Keratinocyte (primary cell): ENCODE measurements at regions not wholly inside any gene's neighbourhood (a gene's known extent, or its start where the extent isn't known, plus 50 kb on each side); places are given as distances from the start of the nearest gene placed in this dataset.

ENCODE experiments used
- DNase-seq: peaks from one replicate; pipeline ENCODE4 v3.0.0-alpha.2; 2011; ENCODE audit warnings: low read depth, missing footprints, low spot score
- FAIRE-seq: peaks from 2 replicates; lab custom pipeline; 2011; peaks lifted over from hg19 to GRCh38; lab: Jason Lieb, UNC
- H2AFZ ChIP-seq: 2 replicates; pipeline ENCODE4 v1.6.0; 2012; ENCODE audit warnings: low read length, control low read depth, inconsistent platforms; ENCODE audit not compliant: control insufficient read depth
- H3K27ac ChIP-seq: 2 replicates; pipeline ENCODE4 v1.5.1; 2011; ENCODE audit warnings: low read length; ENCODE audit not compliant: control insufficient read depth, insufficient read depth
- H3K27me3 ChIP-seq: 3 replicates; pipeline ENCODE4 v1.6.0; 2011; ENCODE audit warnings: low read length; ENCODE audit not compliant: control insufficient read depth, insufficient read depth; ENCODE audit errors: extremely low read depth
- H3K36me3 ChIP-seq, 2 experiments: 2 replicates in 1 of 2; 3 replicates in 1 of 2; pipeline ENCODE4 v1.5.1; 2011; ENCODE audit warnings: low read length in 2 of 2, mild to moderate bottlenecking in 1 of 2; ENCODE audit not compliant: control insufficient read depth in 2 of 2, insufficient read depth in 2 of 2; ENCODE audit errors: extremely low read depth in 1 of 2
- H3K4me1 ChIP-seq: 3 replicates; pipeline ENCODE4 v1.5.1; 2011; ENCODE audit warnings: low read length; ENCODE audit not compliant: control insufficient read depth, insufficient read depth; ENCODE audit errors: extremely low read depth
- H3K4me2 ChIP-seq: 3 replicates; pipeline ENCODE4 v1.6.0; 2011; ENCODE audit warnings: low read depth, low read length; ENCODE audit not compliant: control insufficient read depth, insufficient read depth; ENCODE audit errors: extremely low read depth
- H3K4me3 ChIP-seq, 3 experiments: fragments of 200-600 bp in 1 of 3; sonication (generic) in 1 of 3; 2 replicates in 2 of 3; 3 replicates in 1 of 3; pipeline ENCODE4 v1.5.1; 2011 to 2016; ENCODE audit warnings: low read length in 3 of 3, mild to moderate bottlenecking in 3 of 3, control low read depth in 2 of 3, inconsistent platforms in 1 of 3, low read depth in 1 of 3, mixed read lengths in 1 of 3, mixed run types in 1 of 3, moderate library complexity in 1 of 3; ENCODE audit not compliant: control insufficient read depth in 2 of 3, insufficient read depth in 2 of 3; ENCODE audit errors: extremely low read depth in 1 of 3
- H3K79me2 ChIP-seq: 2 replicates; pipeline ENCODE4 v1.6.0; 2012; ENCODE audit warnings: low read length; ENCODE audit not compliant: control insufficient read depth, insufficient read depth
- H3K9ac ChIP-seq: 3 replicates; pipeline ENCODE4 v1.6.0; 2011; ENCODE audit warnings: low read length; ENCODE audit not compliant: control insufficient read depth, insufficient read depth; ENCODE audit errors: extremely low read depth
- H3K9me1 ChIP-seq: 3 replicates; pipeline ENCODE4 v1.6.0; 2011; ENCODE audit warnings: low read length; ENCODE audit not compliant: control insufficient read depth, insufficient read depth; ENCODE audit errors: extremely low read depth
- H3K9me3 ChIP-seq: 2 replicates; pipeline ENCODE4 v1.5.1; 2012; ENCODE audit warnings: low read depth, low read length; ENCODE audit not compliant: control insufficient read depth
- H4K20me1 ChIP-seq: 3 replicates; pipeline ENCODE4 v1.6.0; 2011; ENCODE audit warnings: low read length; ENCODE audit not compliant: control insufficient read depth, insufficient read depth; ENCODE audit errors: extremely low read depth
- CTCF ChIP-seq, 3 experiments: IDR thresholded peaks in 1 of 3; conservative IDR thresholded peaks in 1 of 3; optimal IDR thresholded peaks in 1 of 3; 2 replicates in 2 of 3; 3 replicates in 1 of 3; pipeline versions ENCODE3 to v1.5.1; 2011; ENCODE audit warnings: low read length in 3 of 3, mild to moderate bottlenecking in 3 of 3, moderate library complexity in 2 of 3, control low read depth in 1 of 3, inconsistent platforms in 1 of 3; ENCODE audit not compliant: insufficient read depth in 2 of 3; ENCODE audit errors: extremely low read depth in 1 of 3
- EZH2 ChIP-seq: IDR thresholded peaks from one replicate; pipeline ENCODE4 v1.6.1; 2012; ENCODE audit warnings: inconsistent platforms, mild to moderate bottlenecking, low read length, moderate library complexity
- dilution Hi-C: fragments of 300-500 bp; cut with MboI; formaldehyde crosslinking; loops from one replicate; pipeline ENCODE4 v1.7.0; 2020; ENCODE audit warnings: low sequenced_read_pairs; ENCODE audit not compliant: extremely low pct_ligation_motif_present

- Histone ChIP-seq H3K4me2 (no peak overlapping the region), H3K27me3 (no peaks in the 10 kb centered on the region), H3K9me3 (no peaks in the 10 kb centered on the region), H2AFZ (no peak overlapping the region), H3K79me2 (no peaks in the 10 kb centered on the region), H3K4me1 (no peaks in the 10 kb centered on the region), H3K36me3 (no peaks in the 10 kb centered on the region), H3K9me1 (no peaks in the 10 kb centered on the region), H3K9ac (no peak overlapping the region), H3K4me3 (no peak overlapping the region), H3K27ac (no peak overlapping the region), H4K20me1 (no peaks in the 10 kb centered on the region)
- FAIRE-seq (no peak), DNase-seq (no peak)
- TF ChIP-seq CTCF (optimal IDR thresholded peaks at IDR 0.05 in 1 of 3, IDR thresholded peaks at IDR 0.05 in 1 of 3, conservative IDR thresholded peaks at IDR 0.05 in 1 of 3; ENCODE audit: extremely low read depth in 1 of 3, insufficient read depth in 2 of 3, low read length in 3 of 3) = no peak
- TF ChIP-seq EZH2 = no peak
- dilution Hi-C loops = no loop called here
Measured at GRCh38 chr1:239224100-239224499, 162.3 kb upstream of the CHRM3 start.

GRCh38 chr1:239222999-239223398, 163.4 kb upstream of the CHRM3 start:
- dilution Hi-C loops = no loop called here

More at GRCh38 chr1:239222999-239223398, 163.4 kb upstream of the CHRM3 start:
- Histone ChIP-seq H3K36me3 (no peaks in the 10 kb centered on the region), H3K9me3 (no peaks in the 10 kb centered on the region), H3K27ac (no peak overlapping the region), H3K4me1 (no peaks in the 10 kb centered on the region), H3K9me1 (no peaks in the 10 kb centered on the region), H2AFZ (no peak overlapping the region), H3K79me2 (no peaks in the 10 kb centered on the region), H3K9ac (no peak overlapping the region), H3K4me2 (no peak overlapping the region), H3K4me3 (no peak overlapping the region), H4K20me1 (no peaks in the 10 kb centered on the region), H3K27me3 (no peaks in the 10 kb centered on the region)
- DNase-seq = no peak
- TF ChIP-seq CTCF (optimal IDR thresholded peaks at IDR 0.05 in 1 of 3, IDR thresholded peaks at IDR 0.05 in 1 of 3, conservative IDR thresholded peaks at IDR 0.05 in 1 of 3; ENCODE audit: extremely low read depth in 1 of 3, insufficient read depth in 2 of 3, low read length in 3 of 3) = no peak
- TF ChIP-seq EZH2 = no peak
- FAIRE-seq = no peak
